HG03135 (cell line): ENCODE measurements at regions not wholly inside any gene's neighbourhood (a gene's known extent, or its start where the extent isn't known, plus 50 kb on each side); places are given as distances from the start of the nearest gene placed in this dataset.
"Not testable (repeated sequence)": the region's sequence is repeated elsewhere in the genome, so short reads cannot be mapped to it uniquely, and the experiment has no call there.

ENCODE experiments used
- ATAC-seq: cut with Tn5 transposase; IDR thresholded peaks from one replicate; pipeline ENCODE4 v1.9.1; 2021; ENCODE audit warnings: mild to moderate bottlenecking, moderate library complexity; ENCODE audit not compliant: unreplicated experiment

DNA sequence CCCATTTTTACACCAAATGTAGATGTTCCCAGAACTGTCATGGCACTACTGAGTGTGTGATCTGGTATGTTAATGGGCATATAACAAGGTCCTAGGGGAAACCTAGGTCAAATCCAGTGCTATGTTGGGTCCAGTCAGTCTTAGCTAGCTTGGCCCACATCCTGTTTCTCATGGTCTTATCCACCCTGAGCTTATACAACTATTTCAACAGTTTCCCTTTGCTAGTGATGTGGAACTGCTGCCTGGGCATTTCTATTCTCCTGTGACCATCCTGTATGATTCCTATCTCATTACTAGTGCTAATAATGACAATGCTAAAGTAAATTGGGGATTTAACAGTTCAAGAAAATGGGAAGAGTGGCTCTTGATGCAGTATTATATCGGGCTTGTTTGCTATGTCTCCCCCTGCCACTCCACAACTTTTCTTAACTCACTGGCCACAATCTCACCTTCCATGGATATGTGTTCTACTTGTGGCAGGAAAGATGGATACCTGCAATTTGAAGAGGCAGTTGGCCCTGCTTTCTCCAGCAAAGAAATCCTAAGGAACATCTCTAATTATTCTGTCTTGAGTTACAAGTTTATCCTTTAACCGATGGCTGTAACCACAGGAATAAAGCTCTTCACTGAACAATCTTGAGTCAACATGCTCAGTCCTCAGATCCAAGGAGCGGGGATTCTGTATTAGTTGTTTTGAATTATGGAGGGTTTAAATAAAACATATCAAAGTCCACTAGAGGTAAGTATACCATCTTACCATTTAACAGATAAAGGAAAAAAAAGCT, 707.8 kb downstream of the XPNPEP1 start:
- no peak for ATAC-seq

DNA sequence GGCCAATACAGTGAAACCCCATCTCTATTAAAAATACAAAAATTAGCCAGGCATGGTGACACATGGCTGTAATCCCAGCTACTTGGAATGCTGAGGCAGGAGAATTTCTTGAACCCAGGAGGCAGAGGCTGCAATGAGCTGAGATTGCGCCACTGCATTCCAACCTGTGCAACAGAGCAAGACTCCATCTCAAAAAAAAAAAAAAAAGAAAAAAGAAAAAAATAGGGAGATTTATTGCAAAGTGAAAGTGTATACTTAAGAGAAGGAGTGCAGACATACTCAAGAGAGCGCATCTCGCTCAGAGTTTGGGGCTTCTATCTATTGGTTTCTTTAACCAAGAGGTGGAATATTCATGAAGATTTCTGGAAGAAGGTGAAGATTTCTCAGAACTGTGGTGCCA, 708.4 kb downstream of the XPNPEP1 start:
- ATAC-seq: not testable (repeated sequence)

DNA sequence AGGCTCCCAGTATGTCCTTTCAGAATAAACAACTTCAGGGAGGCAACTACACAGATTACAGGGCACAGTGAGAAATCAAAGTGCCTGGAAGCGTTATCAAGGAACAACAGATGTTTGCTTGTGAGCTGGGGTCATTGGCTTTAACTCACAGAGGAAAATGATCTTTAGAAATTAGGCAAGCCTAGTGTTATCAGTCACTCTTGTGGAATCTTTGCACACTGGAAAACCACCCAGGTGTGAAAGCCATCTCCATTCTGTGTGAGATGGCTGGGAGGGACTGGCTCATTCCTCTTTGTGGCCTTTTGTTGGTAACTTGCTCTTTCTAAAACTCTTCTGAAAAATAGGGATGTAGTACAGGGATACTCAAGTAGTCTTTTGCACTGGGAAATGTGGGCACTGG, 716.0 kb downstream of the XPNPEP1 start:
- no peak for ATAC-seq

DNA sequence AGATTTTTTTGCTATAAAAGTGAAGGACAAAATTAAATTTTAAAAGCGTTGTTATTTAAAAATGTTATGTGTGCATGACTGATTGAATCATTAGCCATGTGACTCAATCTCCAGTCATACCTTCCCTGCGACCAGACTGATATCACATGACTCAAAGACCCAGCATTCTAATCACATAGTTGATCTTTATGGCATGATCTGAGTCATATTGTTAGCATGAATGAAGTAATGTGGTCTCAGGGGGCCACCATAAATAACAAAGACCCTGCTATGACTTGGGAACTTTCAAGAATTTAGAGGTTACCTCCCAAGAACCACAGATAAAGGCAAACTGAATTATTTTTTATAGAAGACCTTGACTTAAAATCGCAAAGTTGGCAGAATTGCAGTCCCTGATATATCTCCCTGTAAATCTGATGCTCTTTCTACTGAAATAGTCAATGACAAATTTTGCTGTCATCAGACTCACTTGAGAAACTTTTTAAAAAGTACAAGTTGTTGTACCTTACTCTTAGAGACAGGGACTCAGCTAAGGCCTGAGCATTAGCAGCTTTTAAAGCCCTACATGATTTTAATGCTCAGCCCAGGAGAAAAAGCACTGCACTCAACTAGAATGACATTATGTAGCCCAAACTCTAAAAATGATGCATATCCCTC, 717.3 kb downstream of the XPNPEP1 start:
- ATAC-seq: no peak

DNA sequence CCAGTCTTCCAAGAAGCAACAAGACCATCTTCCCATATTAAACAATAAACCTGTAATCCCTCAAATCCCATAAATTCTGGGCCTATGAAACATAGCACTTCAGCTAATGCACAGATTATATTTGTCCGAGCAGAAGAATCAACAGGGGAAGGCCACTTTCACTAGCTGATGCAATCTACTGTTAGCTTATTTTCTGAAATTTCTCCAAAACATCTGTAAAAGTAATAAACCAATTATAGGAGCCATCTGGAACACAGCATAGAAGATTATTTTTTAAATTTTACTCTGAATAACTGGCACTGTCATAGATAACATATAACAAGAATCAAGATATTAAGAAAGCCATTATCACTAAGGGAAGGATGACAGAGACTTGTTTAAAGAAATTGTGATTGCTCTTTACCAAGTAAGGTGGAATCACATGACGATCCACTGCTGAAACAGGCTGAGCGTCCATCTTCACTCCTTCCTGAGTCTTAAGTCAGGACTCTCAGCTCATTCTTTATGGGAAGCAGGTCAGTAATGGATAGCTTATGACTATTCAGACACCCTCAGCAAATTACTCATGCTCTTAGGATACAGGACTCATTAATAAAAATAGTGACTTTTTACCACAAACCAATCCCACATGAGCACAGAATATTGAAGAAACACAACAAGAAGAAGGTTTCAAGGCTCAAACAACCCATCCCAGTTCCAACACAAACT, 719.5 kb downstream of the XPNPEP1 start:
- no peak for ATAC-seq

DNA sequence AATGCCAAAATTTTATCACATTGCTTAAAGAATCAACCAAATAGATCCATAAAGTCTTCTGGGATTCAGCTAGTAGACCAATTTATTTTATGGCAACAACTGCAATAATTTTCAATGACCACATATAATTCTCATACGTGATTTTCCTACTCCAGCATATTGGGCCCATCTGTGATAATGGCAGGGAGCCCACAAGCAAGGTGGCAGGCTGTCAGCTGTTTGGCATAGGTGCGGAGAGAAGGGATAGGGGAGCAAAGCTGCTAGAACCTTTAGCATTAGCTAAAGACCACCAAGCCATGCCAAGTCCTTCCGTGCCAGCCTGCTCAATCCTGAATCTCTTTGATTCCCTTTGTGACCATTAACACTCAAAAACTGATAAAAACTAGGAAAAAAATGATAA, 721.2 kb downstream of the XPNPEP1 start:
- no peak for ATAC-seq

DNA sequence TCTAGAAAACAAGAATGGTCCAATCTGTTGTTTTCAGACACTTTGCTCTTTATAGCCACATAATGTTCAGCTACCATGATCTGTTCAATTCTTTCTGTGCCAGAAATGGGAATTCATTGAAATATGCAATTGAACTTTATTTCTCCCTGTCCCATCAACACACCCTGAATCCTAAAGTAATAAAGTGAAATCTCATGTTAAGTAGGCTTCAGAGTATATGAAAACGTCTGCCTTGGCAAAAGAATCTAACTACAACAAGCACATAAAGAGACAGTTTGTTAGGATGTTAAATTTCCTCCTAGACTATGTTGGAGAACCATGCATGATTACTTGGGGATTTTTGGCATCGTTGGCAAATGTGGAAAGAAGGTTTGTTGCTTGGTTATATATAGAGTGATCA, 722.7 kb downstream of the XPNPEP1 start:
- ATAC-seq: no peak

DNA sequence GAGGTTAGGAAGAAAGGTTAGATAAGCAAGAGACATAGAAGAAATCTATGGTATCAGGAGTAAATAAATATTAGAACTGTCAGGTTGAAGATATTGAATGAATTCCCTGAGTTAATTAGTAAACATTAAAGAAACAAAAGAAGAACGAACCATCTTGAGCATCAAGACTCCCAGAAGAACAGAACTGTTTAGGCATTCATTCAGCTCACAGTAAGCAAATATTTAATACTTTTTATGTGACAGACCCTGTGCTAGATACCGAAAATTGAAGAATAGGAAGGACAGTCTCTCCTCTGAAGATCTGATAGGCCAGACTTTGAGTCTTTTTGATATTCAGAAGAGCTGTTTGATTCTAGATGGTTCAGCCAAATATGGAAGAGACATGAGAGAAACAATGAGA, 731.5 kb downstream of the XPNPEP1 start:
- ATAC-seq: no peak

DNA sequence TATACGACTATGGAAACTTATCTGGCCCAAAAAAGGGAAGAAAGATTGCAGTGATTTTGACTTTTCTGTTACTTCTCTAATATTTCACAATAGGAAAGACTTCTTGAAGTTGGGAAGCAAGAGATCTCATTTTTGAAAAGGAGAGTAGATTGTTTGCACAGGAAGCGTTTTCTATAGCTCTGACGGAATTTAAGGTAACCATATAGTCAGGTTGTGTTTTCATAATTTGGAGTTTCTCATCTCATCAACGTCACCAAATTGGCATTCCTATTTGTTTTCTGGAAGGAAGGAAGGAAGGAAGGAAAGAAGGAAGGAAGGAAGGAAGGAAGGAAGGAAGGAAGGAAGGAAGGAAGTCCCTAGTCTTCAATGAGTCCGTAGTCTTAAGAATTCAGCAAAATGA, 732.0 kb downstream of the XPNPEP1 start:
- no peak for ATAC-seq

DNA sequence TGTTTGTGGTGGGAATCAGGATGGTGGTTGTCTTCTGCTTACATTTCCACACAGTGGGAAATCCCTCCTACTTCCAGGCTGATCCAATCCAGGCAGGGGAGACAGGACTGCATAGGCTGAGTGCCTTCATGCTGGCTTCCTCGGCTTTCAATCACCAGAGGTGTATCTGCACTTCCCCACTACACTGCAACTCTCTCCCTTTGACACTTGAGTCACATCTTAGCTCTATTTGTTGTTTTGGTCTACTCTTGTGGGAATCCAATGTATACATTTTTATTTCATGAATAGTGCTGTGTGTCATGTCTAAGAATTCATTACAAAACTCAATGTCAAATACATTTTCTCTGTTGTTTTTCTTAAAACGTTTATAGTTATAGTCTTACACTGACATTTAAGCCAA, 735.6 kb downstream of the XPNPEP1 start:
- ATAC-seq: no peak

DNA sequence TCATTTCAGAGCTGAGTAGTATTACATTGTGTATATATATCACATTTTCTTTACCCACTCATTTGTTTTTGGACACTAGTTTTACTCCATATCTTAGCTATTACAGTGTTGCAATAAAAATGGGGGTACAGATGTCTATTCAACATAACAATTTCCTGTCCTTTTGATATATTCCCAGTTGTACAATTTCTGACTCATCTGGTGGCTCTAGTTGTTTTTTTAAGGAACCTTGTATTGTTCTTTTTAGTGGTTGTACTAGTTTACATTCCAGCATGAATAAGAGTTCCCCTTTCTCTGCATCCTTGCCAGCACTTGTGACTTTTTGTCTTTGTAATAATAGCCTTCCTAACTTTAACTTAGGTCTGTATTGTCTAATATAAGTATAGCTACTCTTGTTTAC, 739.9 kb downstream of the XPNPEP1 start:
- no peak for ATAC-seq

DNA sequence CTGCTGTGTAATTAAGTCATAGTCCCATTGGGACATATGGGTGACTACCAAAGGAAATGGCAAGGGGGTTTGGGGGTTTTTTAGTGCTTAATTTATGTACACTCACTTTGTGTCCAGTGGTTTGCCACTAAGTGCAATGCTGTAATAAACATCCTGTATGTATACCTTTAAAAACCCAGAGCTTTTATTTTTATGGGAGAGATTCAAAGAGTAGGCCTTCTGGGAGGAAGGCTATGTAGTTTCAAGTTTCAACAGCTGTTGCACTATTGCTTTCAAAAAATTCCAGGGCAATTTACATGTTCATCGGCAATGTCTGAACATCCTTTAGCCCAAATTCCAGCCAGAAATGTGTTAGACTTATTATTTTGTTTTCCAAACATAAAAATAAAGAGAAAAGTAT, 744.7 kb downstream of the XPNPEP1 start:
- ATAC-seq: no peak

DNA sequence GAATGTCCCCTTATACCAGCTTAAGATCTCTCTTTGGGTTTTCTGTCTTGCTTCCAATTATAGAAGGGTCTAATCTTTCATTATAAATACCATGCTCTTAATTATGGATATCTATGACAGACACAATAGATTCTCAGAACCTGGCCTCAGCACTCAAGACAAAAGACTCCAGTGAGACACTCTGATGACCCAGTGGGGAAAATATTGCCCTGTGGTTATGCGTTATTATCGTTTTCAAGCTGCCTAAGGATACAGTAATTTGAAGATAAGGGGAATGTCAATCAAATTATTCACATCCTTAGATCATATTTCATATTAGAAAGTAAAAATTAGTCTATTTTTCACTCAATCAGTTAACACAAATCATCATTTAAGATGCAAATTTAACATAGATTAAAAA, 748.8 kb downstream of the XPNPEP1 start:
- no peak for ATAC-seq

DNA sequence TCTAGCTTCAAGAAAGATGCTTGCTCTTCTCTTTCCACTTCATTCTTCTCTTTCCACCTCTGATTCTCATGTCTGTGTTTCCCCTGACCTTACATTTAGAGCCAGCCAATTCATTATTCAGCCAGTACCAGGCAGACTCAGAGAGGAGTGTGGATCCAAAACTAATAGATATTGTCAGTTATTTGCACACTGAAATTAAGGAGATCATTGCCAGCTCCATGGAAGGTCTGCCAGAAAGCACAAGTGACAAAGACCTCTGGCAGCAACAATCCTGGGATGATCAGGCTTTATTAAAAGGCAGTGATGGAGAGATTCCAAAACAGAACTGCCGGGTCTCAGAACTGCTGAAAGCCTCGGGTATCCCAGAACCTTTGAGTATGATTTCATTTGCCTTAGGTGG, 749.4 kb downstream of the XPNPEP1 start:
- no peak for ATAC-seq

DNA sequence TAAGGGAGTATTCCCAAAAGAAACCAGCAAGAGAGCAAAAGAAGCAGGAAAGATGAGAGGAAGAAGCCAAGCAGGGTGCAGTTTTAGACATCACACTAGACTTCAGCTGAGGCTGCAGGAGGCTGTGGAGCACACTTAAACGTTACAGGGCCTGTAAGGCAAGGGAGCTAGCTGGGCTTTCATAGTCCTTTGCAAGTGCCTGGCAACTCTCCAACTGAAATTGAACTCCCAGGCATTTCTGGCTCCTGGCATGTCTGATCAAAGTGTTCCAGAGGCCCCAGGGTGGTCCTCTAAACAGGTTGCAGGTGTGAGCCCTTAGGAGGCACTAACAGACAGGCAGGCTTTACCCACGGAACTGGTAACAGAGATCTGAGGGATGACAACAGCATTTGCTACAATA, 750.2 kb downstream of the XPNPEP1 start:
- no peak for ATAC-seq

DNA sequence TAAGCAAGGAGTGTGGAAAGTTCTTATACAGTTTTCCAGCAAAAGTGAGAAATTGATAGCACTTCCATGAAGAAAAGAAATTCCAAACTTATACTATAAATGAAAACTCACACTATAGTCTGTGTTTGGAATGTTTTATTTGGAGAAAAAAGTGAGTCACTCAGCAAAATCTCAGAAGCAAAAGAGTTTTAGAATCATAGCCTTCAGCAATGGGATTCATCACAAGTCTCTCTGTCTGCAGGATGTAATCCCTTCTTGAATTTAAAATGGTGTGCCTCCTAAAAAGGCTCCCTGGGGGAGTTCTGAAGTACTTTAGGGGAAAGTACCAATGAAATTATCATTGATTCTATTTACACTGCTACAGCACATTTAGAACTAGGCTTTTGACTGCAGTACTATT, 756.4 kb downstream of the XPNPEP1 start:
- ATAC-seq: no peak

DNA sequence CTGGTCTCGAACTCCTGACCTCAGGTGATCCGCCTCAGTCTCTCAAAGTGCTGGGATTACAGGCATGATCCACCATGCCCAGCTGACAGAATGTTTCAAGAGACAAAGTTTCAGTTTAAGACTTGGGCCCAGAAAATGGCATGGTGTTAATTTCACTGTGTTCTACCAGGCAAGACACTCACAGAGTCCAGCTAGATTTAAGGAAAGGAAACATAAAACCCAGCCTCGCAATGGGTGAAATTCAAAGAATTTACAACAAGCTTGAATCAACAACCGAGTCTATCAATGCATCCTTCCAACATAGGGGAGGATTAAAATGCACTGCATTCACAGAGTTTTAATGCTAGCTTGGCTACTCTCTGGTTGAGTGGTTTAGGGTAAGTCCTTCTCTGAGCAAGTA, 764.0 kb downstream of the XPNPEP1 start:
- ATAC-seq: no peak

DNA sequence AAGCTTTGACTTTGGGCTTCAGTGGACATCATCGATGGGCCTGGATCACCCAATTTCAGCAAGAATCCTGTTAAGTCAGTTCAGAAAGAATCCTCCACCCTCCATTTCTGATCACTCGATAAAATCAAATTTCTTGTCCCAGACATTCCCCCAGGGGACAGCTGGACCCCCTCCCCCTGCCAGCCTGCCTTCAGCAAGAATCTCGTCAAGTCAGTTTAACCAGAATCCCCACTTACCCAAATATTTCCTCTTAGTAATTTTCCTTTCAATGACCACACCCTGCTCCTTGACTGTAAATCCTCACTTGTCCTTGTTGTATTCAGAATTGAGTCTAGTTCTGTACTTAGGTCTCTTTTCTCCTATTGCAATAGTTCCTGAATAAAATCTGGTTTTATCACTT, 766.9 kb downstream of the XPNPEP1 start:
- ATAC-seq: no peak

DNA sequence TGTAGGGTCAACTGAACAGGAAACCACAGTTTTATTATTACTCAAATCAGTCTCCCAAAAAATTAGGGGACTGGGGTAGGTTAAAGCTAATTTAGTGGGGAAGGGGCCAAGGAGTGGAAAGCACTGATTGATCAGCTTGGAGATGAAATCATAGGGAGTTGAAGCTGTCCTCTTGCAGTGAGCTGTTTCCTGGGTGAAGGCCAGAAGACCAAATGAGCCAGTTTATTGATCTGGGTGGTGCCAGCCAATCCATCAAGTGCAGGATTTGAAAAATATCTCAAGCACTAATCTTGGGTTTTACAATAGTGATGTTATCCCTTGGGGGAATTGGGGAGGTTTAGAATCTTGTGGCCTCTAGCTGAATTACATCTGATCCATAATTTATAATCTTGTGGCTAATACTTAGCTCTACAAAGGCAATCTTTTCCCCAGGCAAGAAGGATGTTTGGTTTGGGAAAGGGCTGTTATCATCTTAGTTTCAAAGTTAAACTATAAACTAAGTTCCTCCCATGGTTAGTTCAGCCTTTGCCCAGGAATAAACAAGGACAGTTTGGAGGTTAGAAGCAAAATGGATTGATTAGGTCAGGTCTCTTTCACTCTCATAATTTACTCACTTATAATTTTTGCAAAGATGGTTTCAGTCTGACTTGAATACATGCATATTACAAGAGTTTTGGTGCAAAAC, 773.5 kb downstream of the XPNPEP1 start:
- no peak for ATAC-seq

DNA sequence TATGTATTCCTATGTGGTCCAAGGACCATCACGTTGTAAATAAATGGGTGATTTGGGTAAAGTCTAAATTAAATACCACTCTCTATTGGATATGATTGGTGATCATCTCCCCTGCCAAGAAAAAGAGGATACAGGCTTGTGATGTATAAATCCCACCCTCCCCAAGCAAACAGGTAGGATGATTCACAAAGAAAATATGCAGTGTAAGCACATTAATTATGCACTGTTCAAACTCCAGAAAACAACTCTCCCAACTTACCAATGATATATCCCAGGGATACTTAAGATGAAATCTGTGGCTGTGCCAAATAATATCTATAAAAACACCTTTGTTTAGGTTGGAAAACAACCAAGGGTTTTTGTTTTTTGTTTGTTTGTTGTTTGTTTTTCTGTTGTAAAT, 795.9 kb downstream of the XPNPEP1 start:
- no peak for ATAC-seq

DNA sequence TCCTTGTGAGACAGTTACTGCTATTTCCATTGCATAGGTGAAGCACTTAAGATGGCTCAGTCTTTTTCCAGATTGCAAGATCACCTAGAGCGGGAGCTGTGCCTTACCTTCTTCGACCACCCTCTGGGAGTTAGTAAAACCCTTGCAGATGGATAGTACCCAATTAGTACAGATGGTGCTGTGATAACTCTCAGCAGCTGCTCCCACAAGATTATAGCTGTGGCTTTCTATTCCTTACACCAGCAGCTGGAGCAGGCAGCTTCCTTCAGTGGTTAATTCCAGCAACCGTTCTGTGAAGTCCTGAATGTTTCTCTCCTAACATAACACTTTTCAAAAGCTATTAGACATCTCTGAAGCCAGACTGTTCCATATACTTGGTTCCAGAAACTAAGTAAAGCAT, 796.8 kb downstream of the XPNPEP1 start:
- ATAC-seq: no peak

DNA sequence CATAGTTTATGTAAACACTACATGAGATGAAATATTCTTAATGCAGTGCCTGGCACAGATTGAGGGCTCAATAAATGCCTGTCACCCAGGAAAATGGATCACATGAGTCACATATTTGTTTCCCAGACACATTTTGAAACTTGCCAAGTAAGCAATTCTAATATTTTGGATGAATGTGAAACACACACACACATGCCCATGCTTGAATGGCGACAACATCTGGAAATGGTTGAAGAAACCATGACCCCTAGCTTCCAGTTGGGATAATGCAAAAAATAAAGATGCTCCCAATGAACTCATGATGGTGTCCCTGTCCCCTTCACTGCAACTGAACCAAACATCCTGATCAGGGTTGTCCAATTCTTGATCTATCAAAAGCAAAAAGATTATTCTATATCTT, 797.3 kb downstream of the XPNPEP1 start:
- no peak for ATAC-seq
